RPMI8226 (cell line): ENCODE measurements at regions not wholly inside any gene's neighbourhood (a gene's known extent, or its start where the extent isn't known, plus 50 kb on each side); places are given as distances from the start of the nearest gene placed in this dataset.
"Not testable (repeated sequence)": the region's sequence is repeated elsewhere in the genome, so short reads cannot be mapped to it uniquely, and the experiment has no call there.

ENCODE experiments used
- DNase-seq: peaks from one replicate; pipeline ENCODE4 v3.0.0-alpha.2; 2015

GRCh38 chr5:166166071-166166470, 2125.4 kb upstream of the WWC1 start:
- no peak for DNase-seq

DNA sequence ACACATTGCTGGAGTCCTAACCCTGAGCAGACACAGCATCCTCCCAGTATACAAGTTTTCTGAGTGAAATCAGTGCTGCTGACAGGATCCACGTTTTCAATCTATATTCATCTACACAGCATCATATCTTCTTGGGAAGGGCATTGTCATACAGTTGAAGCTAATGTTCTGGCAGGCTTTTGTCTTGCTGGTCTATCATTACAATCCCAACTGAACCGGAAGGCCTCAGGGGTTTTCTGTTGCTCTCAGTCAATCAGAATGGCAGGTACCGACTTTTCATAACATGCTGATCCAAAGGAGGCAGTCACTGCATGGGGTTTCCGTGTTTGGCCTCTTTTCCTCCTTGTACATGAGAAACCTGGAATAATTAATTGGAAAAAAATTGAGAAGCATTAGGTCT, 2118.8 kb upstream of the WWC1 start:
- no peak for DNase-seq

GRCh38 chr5:166178411-166179080, 2112.9 kb upstream of the WWC1 start:
- DNase-seq: no peak

GRCh38 chr5:166185185-166185584, 2106.3 kb upstream of the WWC1 start:
- DNase-seq: no peak

- DNase-seq: no peak
Observed at GRCh38 chr5:166188501-166189325, 2102.7 kb upstream of the WWC1 start.

DNA sequence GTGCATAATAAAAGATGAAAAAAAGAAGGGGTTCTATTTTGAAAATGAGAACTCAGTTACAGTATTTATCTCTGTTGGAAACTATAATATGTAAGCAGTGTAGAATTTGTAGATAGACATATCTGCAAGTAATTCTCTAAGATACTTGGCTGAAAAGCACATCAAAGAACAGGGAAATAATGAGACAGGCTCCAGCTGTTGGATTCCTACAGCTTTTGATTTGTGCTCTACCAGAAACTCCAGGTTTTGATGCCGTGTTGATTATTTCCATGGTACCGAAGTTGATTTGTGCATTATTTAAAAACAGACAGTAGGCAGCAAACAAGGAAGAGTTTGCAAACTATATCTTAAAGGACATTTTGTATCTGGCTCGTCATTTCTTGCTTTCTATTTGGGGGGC, 2098.7 kb upstream of the WWC1 start:
- DNase-seq: no peak

GRCh38 chr5:166195981-166196380, 2095.5 kb upstream of the WWC1 start:
- DNase-seq: no peak

DNA sequence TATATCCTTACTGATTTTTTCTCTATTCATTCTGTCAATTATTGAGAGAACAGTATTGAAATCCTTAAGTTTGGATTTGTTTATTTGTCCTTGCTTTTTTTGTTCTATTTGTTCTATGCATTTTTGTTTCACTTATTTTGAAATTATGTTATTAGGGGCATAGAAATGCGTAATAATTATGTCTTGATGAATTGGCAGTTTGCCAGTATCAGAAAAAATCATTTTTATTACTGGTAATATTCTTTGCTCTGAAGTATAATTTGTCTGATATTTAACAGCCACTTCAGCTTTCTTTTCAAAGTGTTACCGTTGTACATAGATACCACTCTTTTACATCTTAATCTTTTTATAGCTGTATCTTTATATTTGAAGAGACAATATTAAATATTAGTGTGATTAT, 2090.9 kb upstream of the WWC1 start:
- DNase-seq: no peak

- DNase-seq: no peak
Observed at GRCh38 chr5:166211640-166212039, 2079.8 kb upstream of the WWC1 start.

- no peak for DNase-seq
Observed at GRCh38 chr5:166236327-166236726, 2055.1 kb upstream of the WWC1 start.

DNA sequence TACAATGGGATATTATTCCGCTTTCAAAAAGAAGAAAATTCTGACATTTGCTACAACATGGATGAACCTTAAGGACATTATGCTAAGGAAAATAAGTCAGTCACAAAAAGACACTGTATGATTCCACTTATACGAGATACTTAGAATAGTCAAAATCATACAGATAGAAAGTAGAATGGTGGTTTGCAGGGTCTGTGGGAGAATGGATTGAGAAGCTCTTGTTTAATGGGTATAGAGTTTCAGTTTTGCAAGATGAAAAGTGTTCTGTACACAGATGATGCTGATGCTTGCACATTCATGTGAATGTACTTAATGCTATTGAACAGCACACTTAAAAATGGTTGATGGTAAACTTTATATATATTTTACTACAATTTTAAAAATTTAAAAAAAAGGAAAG, 2050.7 kb upstream of the WWC1 start:
- no peak for DNase-seq

DNA sequence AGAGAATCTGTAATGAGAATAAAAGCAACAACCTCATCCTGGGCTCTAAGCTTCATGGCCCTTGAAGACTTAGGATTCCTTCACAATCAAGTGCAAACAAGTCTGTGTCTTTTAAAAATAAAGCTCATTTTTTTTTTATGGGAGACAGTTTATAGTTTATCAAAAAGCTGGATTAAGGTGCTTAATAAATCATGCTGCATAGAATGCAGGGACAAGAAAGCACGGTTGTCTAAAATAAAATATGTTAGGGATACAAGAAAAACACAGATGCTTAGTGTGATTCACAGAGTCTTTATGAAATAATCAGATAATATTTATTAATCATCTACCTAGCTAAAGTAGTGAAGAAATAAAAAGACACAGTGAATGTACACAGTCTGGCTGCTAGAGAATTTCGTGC, 2045.9 kb upstream of the WWC1 start:
- no peak for DNase-seq

- DNase-seq: no peak
Observed at GRCh38 chr5:166251786-166252185, 2039.7 kb upstream of the WWC1 start.

DNA sequence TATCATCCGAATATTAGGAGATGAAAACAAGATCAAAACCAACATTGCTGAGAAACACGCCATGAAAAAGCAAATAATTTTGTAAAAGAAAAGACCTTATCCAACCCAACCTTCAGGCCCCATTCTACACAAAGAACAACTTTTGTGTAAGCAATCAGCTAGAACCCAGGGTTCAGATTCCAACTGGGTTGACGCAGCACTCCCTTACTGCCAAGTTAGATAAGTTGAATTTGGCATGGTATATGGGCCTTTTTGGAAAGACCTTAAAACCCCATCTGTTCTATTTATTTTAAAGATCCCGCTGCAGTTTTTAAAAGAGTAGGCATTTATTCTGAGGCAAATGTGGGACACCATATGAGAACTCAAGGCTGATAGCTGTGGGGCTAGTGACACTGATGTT, 2033.8 kb upstream of the WWC1 start:
- no peak for DNase-seq

DNA sequence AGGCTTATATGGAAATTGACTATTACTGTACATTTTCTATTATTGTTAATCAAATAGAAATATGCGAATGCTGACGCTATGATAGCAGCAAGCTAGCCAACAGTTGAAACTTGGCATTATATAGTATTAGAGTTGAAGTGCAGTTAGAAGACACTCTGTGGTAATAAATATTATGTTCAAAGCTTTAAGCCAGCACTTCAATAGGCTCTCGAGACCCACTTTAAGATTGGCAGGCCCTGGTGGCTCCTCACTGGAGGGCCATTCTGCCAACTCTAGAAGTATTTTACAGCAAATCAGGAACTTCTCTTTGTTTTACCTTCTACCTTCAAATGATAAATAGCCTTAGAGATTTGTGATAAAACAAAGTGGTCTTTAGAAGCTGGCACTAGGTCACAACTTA, 2029.0 kb upstream of the WWC1 start:
- DNase-seq: no peak

GRCh38 chr5:166267907-166268306, 2023.5 kb upstream of the WWC1 start:
- DNase-seq: no peak

DNA sequence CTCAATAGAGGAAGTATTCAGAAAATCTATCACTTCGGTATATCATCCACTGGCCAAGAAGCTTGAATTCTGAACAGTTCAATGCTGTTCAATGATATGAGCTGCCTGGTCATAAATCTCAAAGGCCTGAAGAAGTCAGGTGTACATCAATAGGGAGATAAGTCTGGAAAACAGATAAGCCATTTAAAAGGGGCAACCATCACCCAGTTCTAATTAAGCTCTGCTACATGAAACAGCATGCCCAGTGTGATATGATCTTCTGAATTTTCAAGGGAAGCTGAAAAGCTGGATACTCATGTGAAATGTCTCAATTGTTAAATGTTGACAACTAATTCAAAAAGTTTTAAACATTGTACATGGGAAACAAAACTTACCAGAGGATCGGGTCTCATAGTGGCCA, 2020.7 kb upstream of the WWC1 start:
- DNase-seq: no peak

- DNase-seq: no peak
Observed at GRCh38 chr5:166276006-166276405, 2015.4 kb upstream of the WWC1 start.

DNA sequence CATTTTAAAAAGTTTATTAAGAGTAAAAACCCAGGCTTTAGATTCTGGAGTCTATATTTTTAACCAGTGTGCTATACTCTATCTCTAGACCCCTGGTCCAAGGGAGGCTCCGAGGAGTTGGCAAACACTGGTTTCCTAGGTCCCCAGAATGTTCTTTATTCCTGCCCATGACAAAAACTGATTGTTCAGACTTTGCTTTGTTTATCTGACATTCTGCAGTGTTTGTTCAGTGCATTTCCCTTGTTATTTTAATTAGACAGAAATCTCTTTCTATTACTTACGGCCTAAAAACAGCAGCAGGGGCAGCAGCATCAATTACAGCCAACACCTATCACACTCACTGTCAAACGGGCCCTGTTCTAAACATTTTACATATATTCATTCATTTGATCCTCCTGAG, 2011.6 kb upstream of the WWC1 start:
- no peak for DNase-seq

DNA sequence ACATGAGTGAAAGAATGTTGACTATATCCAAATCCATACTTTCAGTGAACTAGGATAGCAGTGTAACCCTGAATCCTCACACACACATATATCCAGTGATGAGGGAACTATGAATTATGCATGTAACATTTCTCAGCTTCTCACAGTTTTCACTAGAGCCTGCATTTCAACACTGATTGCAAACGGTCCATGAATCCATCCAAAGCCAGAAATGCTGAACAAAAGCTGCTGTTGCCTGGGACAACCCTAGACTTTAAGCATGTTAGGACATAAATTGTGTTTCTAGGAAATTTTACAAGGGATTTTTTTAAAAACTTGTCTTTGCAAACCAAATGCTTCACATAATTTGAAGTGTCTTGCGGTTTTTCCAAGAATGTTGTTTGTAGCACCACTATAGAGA, 2010.0 kb upstream of the WWC1 start:
- no peak for DNase-seq

- no peak for DNase-seq
Observed at GRCh38 chr5:166282939-166283338, 2008.5 kb upstream of the WWC1 start.

GRCh38 chr5:166285361-166285760, 2006.1 kb upstream of the WWC1 start:
- no peak for DNase-seq

GRCh38 chr5:166286832-166287231, 2004.6 kb upstream of the WWC1 start:
- no peak for DNase-seq

- DNase-seq: no peak
Observed at GRCh38 chr5:166287866-166288265, 2003.6 kb upstream of the WWC1 start.

DNA sequence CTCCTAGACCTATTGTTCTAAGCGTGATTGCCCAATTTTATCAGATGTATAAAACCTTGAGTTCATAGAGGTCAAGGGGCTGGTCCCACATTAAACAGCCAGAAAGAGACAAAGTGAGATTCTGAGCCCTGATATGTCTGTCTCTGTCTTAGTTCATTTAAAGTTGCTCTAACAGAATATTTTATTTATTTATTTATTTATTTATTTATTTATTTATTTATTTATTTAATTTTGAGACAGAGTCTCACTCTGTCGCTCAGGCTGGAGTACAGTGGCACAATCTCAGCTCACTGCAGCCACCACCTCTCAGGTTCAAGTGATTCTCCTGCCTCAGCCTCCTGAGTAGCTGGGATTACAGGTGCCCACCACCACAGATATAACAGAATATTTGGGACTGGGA, 1999.6 kb upstream of the WWC1 start:
- DNase-seq: not testable (repeated sequence)
